IPS DF 4.7 (cell line): ENCODE measurements at regions not wholly inside any gene's neighbourhood (a gene's known extent, or its start where the extent isn't known, plus 50 kb on each side); places are given as distances from the start of the nearest gene placed in this dataset.

Experiments used
- DNase-seq: peaks from one replicate; pipeline ENCODE4 v3.0.0-alpha.2; 2013; ENCODE audit warnings: low spot score; ENCODE audit errors: extremely low read depth

DNA sequence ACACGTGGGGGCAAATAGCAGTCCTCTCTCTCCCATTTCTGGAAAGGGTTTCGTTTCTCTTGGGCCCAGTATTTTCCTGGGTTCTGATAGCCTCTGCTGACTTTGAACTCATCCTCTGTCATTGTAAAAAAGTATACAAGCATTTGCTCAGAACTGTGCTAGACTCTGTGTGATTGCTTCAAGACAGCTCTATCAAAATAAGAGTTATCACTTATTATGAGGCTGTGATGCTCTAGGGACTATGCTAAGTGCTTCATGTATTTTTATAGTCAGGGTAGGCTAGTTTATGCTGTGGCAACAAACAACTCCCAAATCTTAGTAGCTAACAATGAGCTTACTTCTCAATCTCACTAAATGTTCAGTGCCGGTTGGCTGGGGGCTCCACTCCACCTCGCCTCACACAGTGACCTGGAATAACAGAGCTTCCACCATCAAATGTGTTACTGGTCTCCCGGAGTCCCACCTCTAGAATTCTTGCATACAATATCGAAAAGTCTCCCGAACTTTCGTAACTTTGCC, 110.8 kb upstream of the CDC42EP3 start:
- DNase-seq: no peak

GRCh38 chr2:37782721-37783371, 111.4 kb upstream of the CDC42EP3 start:
- DNase-seq: no peak

- no peak for DNase-seq
Measured at GRCh38 chr2:37783545-37783944, 112.1 kb upstream of the CDC42EP3 start.

- no peak for DNase-seq
Measured at GRCh38 chr2:37784071-37784758, 112.8 kb upstream of the CDC42EP3 start.

DNA sequence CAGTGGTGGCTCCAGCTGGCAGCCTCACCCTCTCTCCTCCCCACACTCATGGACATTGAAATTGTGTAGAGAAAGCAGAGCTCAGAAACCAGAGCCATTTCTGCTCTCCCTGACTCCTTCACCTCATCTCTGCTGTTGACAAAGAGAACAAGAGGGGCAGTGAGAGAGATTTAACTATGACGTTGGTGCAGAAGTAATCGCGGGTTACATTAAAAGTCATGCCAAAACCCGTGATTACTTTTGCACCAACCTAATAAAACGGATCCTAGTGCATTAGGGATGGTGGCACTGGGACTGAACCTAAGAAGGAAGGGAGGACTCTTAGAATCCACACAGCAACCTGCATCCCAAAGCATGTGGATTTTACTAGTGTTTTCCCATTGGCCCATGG, 113.3 kb upstream of the CDC42EP3 start:
- DNase-seq: no peak

DNA sequence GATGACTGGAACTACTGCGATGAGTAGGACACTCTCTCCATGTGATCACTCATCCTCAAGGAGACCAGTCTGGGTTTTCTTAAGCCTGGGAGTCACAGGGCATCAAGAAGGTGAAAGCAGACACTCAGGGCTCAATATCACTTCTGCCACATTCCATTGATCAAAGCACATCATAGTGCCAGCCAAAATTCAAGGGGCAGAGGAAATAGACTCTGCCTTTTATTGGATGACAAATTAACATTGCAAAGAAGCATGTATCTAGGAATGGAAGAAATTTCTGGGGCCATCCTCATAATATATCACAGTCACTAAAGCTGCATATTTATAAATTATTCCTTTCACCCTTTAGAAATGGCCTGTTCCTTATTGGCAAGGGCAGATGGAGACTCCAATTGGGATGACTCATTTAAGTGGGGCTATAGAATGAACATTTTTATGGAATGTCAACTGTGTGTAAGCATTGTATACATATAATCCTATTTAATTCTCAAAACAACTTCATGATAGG, 114.8 kb upstream of the CDC42EP3 start:
- DNase-seq: no peak

DNA sequence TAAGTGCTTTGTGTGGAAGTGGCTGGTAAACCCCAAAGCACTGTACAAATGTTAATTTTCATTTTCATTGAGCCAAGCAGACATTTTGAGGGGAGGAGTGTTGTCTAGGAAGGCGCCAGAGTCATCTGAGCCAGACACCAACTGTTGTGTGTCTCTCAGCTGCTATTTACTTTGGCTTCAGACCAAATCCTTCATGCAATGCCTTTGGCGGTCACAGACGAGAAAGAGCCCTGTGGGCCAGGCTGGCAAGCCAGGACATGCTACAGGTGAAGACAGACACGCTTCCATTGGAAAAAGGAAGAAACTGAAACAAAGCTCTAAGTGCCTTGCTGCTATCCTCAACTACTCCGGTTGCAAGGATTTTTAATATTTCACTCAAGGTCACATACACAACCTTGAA, 115.4 kb upstream of the CDC42EP3 start:
- DNase-seq: no peak

GRCh38 chr2:37788602-37789209, 117.3 kb upstream of the CDC42EP3 start:
- no peak for DNase-seq

DNA sequence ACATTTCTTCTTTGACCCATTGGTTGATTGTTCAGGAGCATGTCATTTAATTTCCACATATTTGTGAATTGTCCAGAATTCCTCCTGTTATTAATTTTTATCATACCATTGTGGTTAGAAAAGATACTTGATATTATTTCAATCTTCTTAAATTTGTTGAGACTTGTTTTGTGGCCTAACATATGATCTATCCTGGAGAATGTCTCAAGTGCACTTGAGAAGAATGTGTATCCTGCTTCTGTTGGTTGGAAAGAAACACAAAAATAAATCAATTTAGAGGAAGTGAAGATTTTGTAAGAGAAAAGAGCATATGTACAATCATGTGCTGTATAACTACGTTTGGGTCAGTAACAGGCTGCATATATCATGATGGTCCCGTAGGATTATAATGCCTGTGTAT, 118.6 kb upstream of the CDC42EP3 start:
- DNase-seq: no peak

- no peak for DNase-seq
Measured at GRCh38 chr2:37790462-37790861, 119.0 kb upstream of the CDC42EP3 start.

- DNase-seq: no peak
Measured at GRCh38 chr2:37792366-37792765, 120.9 kb upstream of the CDC42EP3 start.

GRCh38 chr2:37793004-37793403, 121.6 kb upstream of the CDC42EP3 start:
- no peak for DNase-seq

- no peak for DNase-seq
Measured at GRCh38 chr2:37794717-37795116, 123.3 kb upstream of the CDC42EP3 start.

GRCh38 chr2:37795456-37795855, 124.0 kb upstream of the CDC42EP3 start:
- DNase-seq: no peak

- no peak for DNase-seq
Measured at GRCh38 chr2:37795938-37796337, 124.5 kb upstream of the CDC42EP3 start.

- DNase-seq: no peak
Measured at GRCh38 chr2:37796481-37796880, 125.0 kb upstream of the CDC42EP3 start.

- no peak for DNase-seq
Measured at GRCh38 chr2:37797081-37797480, 125.6 kb upstream of the CDC42EP3 start.

DNA sequence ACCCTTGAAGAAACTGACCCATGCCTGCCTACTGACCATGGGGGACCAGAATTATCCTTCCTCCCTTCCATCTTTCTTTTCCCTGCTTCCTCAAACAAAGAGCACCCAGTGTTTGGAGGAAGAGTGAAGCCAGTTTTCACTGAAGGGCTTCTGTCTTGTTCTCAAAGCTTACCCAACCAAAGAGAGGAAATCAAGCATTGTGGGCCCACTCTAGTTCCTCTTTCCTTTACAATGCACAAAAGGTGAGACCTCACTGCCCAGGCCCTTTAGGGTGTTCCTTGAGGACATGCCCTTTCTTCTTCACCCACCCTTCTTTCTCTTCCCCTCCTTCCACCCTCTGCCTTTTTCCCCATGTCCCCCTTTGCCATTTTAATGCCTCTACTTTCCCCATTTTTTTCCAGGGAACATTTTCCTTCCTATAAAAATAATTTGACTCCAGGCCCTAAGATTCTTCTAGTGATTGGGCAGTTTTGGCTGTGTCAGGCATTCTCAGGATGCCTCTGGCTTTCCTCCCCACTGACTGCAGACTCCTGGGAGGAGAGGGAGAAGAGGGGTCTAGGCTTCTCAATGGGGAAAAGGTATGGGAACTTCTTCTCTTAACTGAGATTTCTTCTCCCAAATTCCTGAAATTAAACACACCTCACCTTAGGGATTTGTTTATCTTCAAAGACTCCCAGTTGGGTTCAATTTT, 126.6 kb upstream of the RMDN2 start:
- DNase-seq: no peak

DNA sequence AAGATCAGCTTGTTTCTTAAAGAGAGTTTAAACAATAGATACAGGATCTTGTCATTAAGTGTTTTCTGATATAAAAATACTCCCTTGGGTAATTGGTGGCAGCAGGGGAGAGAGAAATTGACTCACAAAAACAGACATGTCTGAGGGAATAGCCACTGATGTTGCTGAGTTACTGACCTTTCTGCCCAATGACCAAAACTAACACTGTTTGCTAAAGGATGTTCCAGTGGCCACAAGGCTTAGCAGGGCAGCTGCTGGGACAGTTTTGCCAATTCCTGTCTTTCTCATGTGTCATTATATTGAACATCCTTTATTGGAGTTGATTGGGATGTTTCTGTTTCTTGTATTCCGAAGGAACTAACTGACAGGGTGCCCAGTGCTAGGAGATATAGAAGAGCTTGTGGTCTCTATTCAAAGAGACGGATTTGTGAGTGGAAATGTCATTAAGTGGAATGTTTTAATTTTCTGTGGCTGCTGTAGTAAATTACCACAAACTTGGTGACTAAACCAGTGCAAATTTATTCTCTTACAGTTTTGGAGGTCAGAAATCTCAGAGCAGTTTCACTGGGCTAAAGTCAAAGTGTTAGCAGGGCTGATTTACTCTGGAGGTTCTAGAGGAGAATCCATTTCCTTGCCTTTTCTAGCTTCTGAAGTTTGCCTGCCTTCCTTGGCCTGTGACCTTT, 124.8 kb upstream of the RMDN2 start:
- no peak for DNase-seq

DNA sequence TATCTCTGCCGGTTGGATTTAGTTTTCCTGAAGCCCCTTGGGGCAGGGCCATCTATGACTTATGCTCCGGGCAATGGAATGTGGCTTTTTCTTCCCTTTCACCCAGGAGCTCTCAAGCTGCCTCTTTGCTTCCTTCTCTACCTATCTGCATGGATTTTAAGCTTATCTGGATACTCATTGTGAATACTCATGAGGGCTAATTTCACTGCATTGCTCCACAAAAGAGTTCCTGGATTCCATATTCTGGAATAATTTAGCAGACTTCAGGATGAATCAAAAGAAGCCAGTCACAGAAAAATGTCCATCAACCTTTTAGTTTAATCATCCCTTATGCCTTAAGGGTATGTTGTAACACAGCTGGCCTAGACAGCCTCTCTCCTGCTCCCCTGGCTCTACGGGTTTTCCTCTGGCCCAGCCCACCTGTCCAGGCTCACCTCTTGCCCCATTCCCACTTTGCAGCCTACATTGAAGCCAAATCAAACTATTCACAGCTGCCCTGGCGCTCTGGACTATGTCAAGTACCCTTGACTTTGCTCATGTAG, 122.8 kb upstream of the RMDN2 start:
- no peak for DNase-seq

DNA sequence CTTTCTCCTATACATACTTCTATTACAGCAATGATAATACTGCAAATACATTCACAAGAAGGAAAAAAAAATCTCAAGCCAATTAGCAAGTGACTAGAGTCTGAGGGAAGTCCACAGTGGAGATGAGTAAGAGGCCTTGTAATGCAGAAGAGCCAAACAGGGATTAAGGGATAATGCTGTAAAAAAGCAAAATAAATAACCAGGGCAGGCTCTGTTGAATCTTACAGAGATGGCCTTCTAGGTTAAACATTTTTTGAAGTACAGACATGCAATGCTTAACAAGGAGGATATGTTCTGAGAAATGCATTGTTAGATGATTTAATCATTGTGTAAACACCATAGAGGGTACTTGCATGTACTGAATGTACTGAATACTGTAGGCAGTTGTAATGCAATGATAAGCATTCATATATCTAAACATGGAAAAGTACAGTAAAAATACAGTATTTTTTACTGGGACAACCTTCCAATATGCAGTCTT, 122.1 kb upstream of the RMDN2 start:
- no peak for DNase-seq
